Panc1 (cell line): ENCODE measurements at regions not wholly inside any gene's neighbourhood (a gene's known extent, or its start where the extent isn't known, plus 50 kb on each side); places are given as distances from the start of the nearest gene placed in this dataset.

Experiments
- CTCF ChIP-seq: fragments of 450-650 bp; IDR thresholded peaks from 2 replicates; pipeline ENCODE4 v1.5.1; 2017; ENCODE audit warnings: mild to moderate bottlenecking
- POLR2AphosphoS5 ChIP-seq: IDR thresholded peaks from 2 replicates; pipeline ENCODE4 v1.6.1; 2012; ENCODE audit warnings: mild to moderate bottlenecking, low read depth, low read length, moderate library complexity
- REST ChIP-seq, 2 experiments: IDR thresholded peaks; 2 replicates each; pipeline ENCODE4 v1.6.1; 2011 to 2012; ENCODE audit warnings: low read depth in 2 of 2, control low read depth in 1 of 2, low read length in 1 of 2, mild to moderate bottlenecking in 1 of 2, moderate library complexity in 1 of 2; ENCODE audit not compliant: insufficient read depth in 1 of 2
- SIN3A ChIP-seq: IDR thresholded peaks from 2 replicates; pipeline ENCODE4 v1.6.1; 2012; ENCODE audit warnings: low read depth, mild to moderate bottlenecking, low read length, moderate library complexity, borderline replicate concordance; ENCODE audit not compliant: insufficient read depth

- TF ChIP-seq CTCF (no peak), REST (IDR thresholded peaks at IDR 0.05; ENCODE audit: insufficient read depth in 1 of 2, low read depth in 2 of 2, low read length in 1 of 2) (no peak), POLR2AphosphoS5 (no peak), SIN3A (no peak)
These were observed 820.6 kb downstream of the CCSER2 start for GRCh38 chr10:85148693-85149640.
